ENCODE measurements at regions not wholly inside any gene's neighbourhood (a gene's known extent, or its start where the extent isn't known, plus 50 kb on each side); places are given as distances from the start of the nearest gene placed in this dataset.

GRCh38 chr1:56400526-56400925 lies 178.8 kb downstream of the PLPP3 start:
- no peak for DNase-seq
- no peak overlapping the region for H3K4me3 ChIP-seq
- no peak for TF ChIP-seq CTCF (IDR thresholded peaks at IDR 0.05)
- no peak for TF ChIP-seq POLR2A (IDR thresholded peaks at IDR 0.05)
- TF ChIP-seq EP300 (IDR thresholded peaks at IDR 0.05) = no peak
- H3K36me3 ChIP-seq = no peaks in the 10 kb centered on the region
- no peak overlapping the region for H3K27ac ChIP-seq
- intact Hi-C loops (cut with DNase I) = no loop called here
- peaks cover 7% of the 10 kb centered on the region for H3K4me1 ChIP-seq (ENCODE audit: insufficient read depth)
- H3K27me3 ChIP-seq = no peaks in the 10 kb centered on the region
- H3K9me3 ChIP-seq = no peaks in the 10 kb centered on the region

- TF ChIP-seq CTCF (IDR thresholded peaks at IDR 0.05) (no peak), POLR2A (IDR thresholded peaks at IDR 0.05) (no peak), EP300 (IDR thresholded peaks at IDR 0.05) (no peak)
- Histone ChIP-seq H3K27me3 (no peaks in the 10 kb centered on the region), H3K4me1 (ENCODE audit: insufficient read depth) (peaks cover 5% of the 10 kb centered on the region), H3K4me3 (no peak overlapping the region), H3K9me3 (no peaks in the 10 kb centered on the region), H3K36me3 (no peaks in the 10 kb centered on the region), H3K27ac (no peak overlapping the region)
- DNase-seq = no peak
- intact Hi-C loops (cut with DNase I) = no loop called here
- 83 to 89% (median 83%) methylated on average over 3 of the region's 3 CpGs for WGBS, 3 donors
Measured at GRCh38 chr1:56399795-56400194, 179.6 kb downstream of the PLPP3 start.

- H3K36me3 ChIP-seq = no peaks in the 10 kb centered on the region
- H3K4me3 ChIP-seq = no peak overlapping the region
- no peaks in the 10 kb centered on the region for H3K4me1 ChIP-seq (ENCODE audit: insufficient read depth)
- no peak for DNase-seq
- TF ChIP-seq POLR2A (IDR thresholded peaks at IDR 0.05) (no peak), EP300 (IDR thresholded peaks at IDR 0.05) (no peak), CTCF (IDR thresholded peaks at IDR 0.05) (no peak)
- intact Hi-C loops (cut with DNase I) = no loop called here
- H3K27me3 ChIP-seq = no peaks in the 10 kb centered on the region
- WGBS, 3 donors = 15 to 84% (median 62%) methylated on average over 2 of the region's 2 CpGs
- H3K27ac ChIP-seq = no peak overlapping the region
- no peaks in the 10 kb centered on the region for H3K9me3 ChIP-seq
Measured at GRCh38 chr1:56399326-56399725, 180.0 kb downstream of the PLPP3 start.

GRCh38 chr1:56397811-56398231 lies 181.5 kb downstream of the PLPP3 start:
- no peaks in the 10 kb centered on the region for H3K36me3 ChIP-seq
- no peak for TF ChIP-seq CTCF (IDR thresholded peaks at IDR 0.05)
- no peak for TF ChIP-seq EP300 (IDR thresholded peaks at IDR 0.05)
- TF ChIP-seq POLR2A (IDR thresholded peaks at IDR 0.05) = no peak
- WGBS, 3 donors = 73 to 75% (median 73%) methylated on average over 2 of the region's 2 CpGs
- intact Hi-C loops (cut with DNase I) = no loop called here
- H3K9me3 ChIP-seq = no peaks in the 10 kb centered on the region
- no peaks in the 10 kb centered on the region for H3K4me1 ChIP-seq (ENCODE audit: insufficient read depth)
- DNase-seq = no peak
- no peak overlapping the region for H3K4me3 ChIP-seq
- H3K27ac ChIP-seq = no peak overlapping the region
- no peaks in the 10 kb centered on the region for H3K27me3 ChIP-seq

- Histone ChIP-seq H3K9me3 (no peaks in the 10 kb centered on the region), H3K4me3 (no peak overlapping the region), H3K36me3 (no peaks in the 10 kb centered on the region), H3K27ac (no peak overlapping the region), H3K27me3 (no peaks in the 10 kb centered on the region), H3K4me1 (ENCODE audit: insufficient read depth) (no peaks in the 10 kb centered on the region)
- WGBS, 3 donors = 31 to 61% (median 53%) methylated on average over 2 of the region's 2 CpGs
- no peak for DNase-seq
- TF ChIP-seq EP300 (IDR thresholded peaks at IDR 0.05) = no peak
- TF ChIP-seq POLR2A (IDR thresholded peaks at IDR 0.05) = no peak
- TF ChIP-seq CTCF (IDR thresholded peaks at IDR 0.05) = no peak
- intact Hi-C loops (cut with DNase I) = no loop called here
Measured at GRCh38 chr1:56397409-56397808, 182.0 kb downstream of the PLPP3 start.

Measured in ovary (tissue), 7 donors.